Upper lobe of right lung (tissue), 1 donor: ENCODE measurements at regions not wholly inside any gene's neighbourhood (a gene's known extent, or its start where the extent isn't known, plus 50 kb on each side); places are given as distances from the start of the nearest gene placed in this dataset.

Source experiments
- ATAC-seq: fragments of 200-7000 bp; cut with Tn5 transposase; one replicate; pipeline ENCODE4 v1.9.1; 2020; ENCODE audit warnings: mild to moderate bottlenecking, moderate library complexity
- DNase-seq: peaks from one replicate; pipeline ENCODE4 v3.0.0-alpha.2; 2020
- H3K27ac ChIP-seq: fragments of 200-600 bp; one replicate; pipeline ENCODE4 v1.8.0; 2022
- H3K27me3 ChIP-seq: fragments of 200-600 bp; one replicate; pipeline ENCODE4 v1.8.0; 2022; ENCODE audit warnings: mild to moderate bottlenecking
- H3K36me3 ChIP-seq: fragments of 200-600 bp; one replicate; pipeline ENCODE4 v1.8.0; 2022
- H3K4me1 ChIP-seq: fragments of 200-600 bp; one replicate; pipeline ENCODE4 v1.8.0; 2022
- H3K4me3 ChIP-seq: fragments of 200-600 bp; one replicate; pipeline ENCODE4 v1.8.0; 2022; ENCODE audit warnings: mild to moderate bottlenecking
- H3K9me3 ChIP-seq: fragments of 200-600 bp; one replicate; pipeline ENCODE4 v1.8.0; 2022
- intact Hi-C: fragments of 100-400 bp; cut with DNase I; formaldehyde crosslinking; loops from one replicate; pipeline ENCODE4 v1.11.0; 2022
- TF ChIP-seq, protein P1 (sequence below): fragments of 200-600 bp; IDR thresholded peaks from one replicate; pipeline ENCODE4 v1.8.0; 2022; ENCODE audit warnings: antibody characterized with exemption
- donor health status: DM: no; HTN: yes; CAD: no; lungs with severe emphysema.

DNA sequence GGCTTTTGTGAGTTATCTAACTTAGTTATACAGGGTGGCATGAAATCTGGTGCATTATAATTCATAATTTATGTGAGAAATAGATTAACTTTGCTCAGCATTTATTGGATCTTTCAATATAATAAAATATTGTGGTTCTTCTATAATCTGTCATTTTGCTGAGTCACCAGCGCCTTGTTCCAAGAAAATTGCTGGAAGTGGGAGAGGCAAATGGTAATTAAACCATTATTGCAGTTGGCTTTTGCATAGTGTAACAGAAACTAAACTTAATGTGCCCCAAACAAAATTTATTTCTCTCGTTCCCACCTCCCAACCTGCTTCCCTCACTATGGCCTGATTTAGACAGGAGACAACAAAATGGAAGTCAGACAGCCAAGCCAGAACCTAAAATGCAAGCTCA lies 146.3 kb downstream of the GALR1 start:
- TF ChIP-seq, protein P1, sequence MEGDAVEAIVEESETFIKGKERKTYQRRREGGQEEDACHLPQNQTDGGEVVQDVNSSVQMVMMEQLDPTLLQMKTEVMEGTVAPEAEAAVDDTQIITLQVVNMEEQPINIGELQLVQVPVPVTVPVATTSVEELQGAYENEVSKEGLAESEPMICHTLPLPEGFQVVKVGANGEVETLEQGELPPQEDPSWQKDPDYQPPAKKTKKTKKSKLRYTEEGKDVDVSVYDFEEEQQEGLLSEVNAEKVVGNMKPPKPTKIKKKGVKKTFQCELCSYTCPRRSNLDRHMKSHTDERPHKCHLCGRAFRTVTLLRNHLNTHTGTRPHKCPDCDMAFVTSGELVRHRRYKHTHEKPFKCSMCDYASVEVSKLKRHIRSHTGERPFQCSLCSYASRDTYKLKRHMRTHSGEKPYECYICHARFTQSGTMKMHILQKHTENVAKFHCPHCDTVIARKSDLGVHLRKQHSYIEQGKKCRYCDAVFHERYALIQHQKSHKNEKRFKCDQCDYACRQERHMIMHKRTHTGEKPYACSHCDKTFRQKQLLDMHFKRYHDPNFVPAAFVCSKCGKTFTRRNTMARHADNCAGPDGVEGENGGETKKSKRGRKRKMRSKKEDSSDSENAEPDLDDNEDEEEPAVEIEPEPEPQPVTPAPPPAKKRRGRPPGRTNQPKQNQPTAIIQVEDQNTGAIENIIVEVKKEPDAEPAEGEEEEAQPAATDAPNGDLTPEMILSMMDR, result no peak
- no peaks in the 10 kb centered on the region for H3K9me3 ChIP-seq
- intact Hi-C loops, result no loop called here

GRCh38 chr18:77397056-77397455 lies 147.4 kb downstream of the GALR1 start:
- H3K4me1 ChIP-seq, result no peaks in the 10 kb centered on the region
- H3K36me3 ChIP-seq, result no peaks in the 10 kb centered on the region
- intact Hi-C loops, result no loop called here
- TF ChIP-seq, protein P1, result no peak
- no peak overlapping the region for H3K27ac ChIP-seq
- no peaks in the 10 kb centered on the region for H3K9me3 ChIP-seq
- ATAC-seq (no peak), DNase-seq (no peak)
- H3K4me3 ChIP-seq, result no peak overlapping the region
- H3K27me3 ChIP-seq, result no peaks in the 10 kb centered on the region

More for the DNA sequence above, 146.3 kb downstream of the GALR1 start:
- Histone ChIP-seq H3K4me3 (no peak overlapping the region), H3K4me1 (no peaks in the 10 kb centered on the region), H3K36me3 (no peaks in the 10 kb centered on the region), H3K27ac (no peak overlapping the region), H3K27me3 (no peaks in the 10 kb centered on the region)
- no peak for DNase-seq
- ATAC-seq, result no peak

DNA sequence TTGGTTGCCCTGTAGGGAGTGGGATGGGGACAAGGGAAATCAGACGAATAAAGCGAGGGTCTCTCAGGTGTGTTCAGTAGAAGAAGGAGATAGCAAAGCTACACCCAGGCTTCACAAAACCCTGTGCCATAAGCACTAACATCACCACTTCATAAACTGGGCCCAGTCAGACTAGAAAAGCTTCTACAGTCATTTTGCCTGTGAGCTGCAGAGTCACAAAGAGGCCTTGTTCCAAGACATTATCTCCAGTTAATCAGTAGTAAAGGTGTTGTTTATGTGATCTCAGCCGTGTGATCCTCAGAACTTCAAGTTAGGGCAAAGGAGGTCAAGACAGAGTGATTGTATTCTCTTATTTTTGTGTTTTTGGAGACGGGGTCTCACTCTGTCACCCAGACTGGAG lies 148.0 kb downstream of the GALR1 start:
- no peak overlapping the region for H3K4me3 ChIP-seq
- no peak for ATAC-seq
- H3K27ac ChIP-seq, result no peak overlapping the region
- H3K36me3 ChIP-seq, result no peaks in the 10 kb centered on the region
- no peaks in the 10 kb centered on the region for H3K27me3 ChIP-seq
- DNase-seq, result no peak
- TF ChIP-seq, protein P1, result no peak
- H3K4me1 ChIP-seq, result no peaks in the 10 kb centered on the region
- intact Hi-C loops, result no loop called here
- no peaks in the 10 kb centered on the region for H3K9me3 ChIP-seq

DNA sequence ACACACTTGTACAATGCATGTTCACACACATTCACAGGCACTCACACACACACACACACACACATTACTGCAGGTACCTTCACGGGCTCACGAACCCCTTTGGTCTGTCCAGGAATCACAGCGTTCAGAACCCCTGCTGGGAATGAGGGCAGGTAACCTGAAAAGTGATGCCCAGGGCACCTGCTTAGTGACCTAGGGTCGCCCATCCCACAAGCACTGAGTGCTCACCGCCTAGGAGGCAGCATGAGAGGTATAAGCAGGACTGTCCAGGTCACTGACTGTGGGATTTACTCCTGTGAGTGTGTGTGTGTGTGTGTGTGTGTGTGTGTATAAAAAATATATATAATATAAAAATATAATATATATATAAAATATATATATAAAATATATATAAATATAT lies 150.9 kb downstream of the GALR1 start:
- ATAC-seq, result no peak
- intact Hi-C loops, result no loop called here
- DNase-seq, result no peak
- Histone ChIP-seq H3K4me3 (no peak overlapping the region), H3K4me1 (no peaks in the 10 kb centered on the region), H3K36me3 (no peaks in the 10 kb centered on the region), H3K27ac (no peak overlapping the region), H3K27me3 (no peaks in the 10 kb centered on the region), H3K9me3 (no peaks in the 10 kb centered on the region)
- TF ChIP-seq, protein P1, result no peak

- intact Hi-C loops, result no loop called here
Measured at GRCh38 chr18:77401173-77401572, 151.5 kb downstream of the GALR1 start.

More at GRCh38 chr18:77401173-77401572, 151.5 kb downstream of the GALR1 start:
- no peak for ATAC-seq
- Histone ChIP-seq H3K27ac (no peak overlapping the region), H3K4me1 (no peaks in the 10 kb centered on the region), H3K4me3 (no peak overlapping the region), H3K27me3 (no peaks in the 10 kb centered on the region), H3K36me3 (no peaks in the 10 kb centered on the region), H3K9me3 (no peaks in the 10 kb centered on the region)
- no peak for DNase-seq
- TF ChIP-seq, protein P1, result no peak
